ENCODE measurements at regions not wholly inside any gene's neighbourhood (a gene's known extent, or its start where the extent isn't known, plus 50 kb on each side); places are given as distances from the start of the nearest gene placed in this dataset.

DNA sequence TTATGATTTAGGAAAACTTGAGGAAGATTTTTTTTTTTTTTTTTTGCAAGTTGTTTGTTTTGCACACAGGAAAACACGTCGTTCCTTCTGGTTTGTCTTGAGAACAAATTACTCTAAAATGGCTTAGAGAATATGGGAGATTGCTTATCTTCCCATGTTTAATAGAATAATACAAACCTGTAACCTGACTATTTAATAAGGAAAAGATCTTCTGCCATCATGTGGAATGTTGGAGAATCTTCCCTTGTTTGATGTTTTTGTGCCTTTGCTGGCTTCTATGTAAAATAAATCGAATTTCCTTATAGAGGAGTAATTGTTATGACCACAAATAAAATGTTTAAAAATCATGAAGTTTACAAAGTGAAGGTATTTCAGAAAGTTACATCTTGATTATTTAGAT is 818.8 kb downstream of the GATA3 start:
- H3K27ac ChIP-seq (ENCODE audit: low read depth, low read length) = no peak overlapping the region

DNA sequence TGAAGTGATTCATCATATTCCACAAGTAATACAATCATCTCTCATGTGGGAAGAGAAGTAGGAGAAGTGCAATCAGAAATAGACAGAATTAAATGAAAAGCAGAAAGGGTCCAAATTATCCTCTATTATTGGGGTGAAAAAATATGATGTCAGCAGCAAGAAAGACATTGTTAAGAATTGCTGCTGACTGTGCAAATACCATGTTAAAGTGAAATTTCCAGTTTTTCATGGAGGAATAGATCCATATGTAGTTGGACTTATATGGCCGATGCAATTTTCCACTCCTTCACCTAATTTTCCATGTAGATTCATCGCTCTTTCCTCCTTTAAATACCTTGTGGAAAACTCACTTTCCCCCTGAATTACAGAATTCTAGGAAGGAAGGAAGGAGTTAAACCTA is 819.8 kb downstream of the GATA3 start:
- no peak overlapping the region for H3K4me3 ChIP-seq (ENCODE audit: insufficient read depth, low read length, poor library complexity, severe bottlenecking)
- no peaks in the 10 kb centered on the region for H3K9me2 ChIP-seq (replicated peaks; ENCODE audit: insufficient read depth, low read length)
- H3K27me3 ChIP-seq (ENCODE audit: low read length) = no peaks in the 10 kb centered on the region
- no peak overlapping the region for H3K4me2 ChIP-seq (ENCODE audit: low read depth, low read length, poor library complexity, severe bottlenecking)
- H3K9ac ChIP-seq (ENCODE audit: low read length) = no peak overlapping the region
- TF ChIP-seq, protein P1, sequence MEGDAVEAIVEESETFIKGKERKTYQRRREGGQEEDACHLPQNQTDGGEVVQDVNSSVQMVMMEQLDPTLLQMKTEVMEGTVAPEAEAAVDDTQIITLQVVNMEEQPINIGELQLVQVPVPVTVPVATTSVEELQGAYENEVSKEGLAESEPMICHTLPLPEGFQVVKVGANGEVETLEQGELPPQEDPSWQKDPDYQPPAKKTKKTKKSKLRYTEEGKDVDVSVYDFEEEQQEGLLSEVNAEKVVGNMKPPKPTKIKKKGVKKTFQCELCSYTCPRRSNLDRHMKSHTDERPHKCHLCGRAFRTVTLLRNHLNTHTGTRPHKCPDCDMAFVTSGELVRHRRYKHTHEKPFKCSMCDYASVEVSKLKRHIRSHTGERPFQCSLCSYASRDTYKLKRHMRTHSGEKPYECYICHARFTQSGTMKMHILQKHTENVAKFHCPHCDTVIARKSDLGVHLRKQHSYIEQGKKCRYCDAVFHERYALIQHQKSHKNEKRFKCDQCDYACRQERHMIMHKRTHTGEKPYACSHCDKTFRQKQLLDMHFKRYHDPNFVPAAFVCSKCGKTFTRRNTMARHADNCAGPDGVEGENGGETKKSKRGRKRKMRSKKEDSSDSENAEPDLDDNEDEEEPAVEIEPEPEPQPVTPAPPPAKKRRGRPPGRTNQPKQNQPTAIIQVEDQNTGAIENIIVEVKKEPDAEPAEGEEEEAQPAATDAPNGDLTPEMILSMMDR (IDR thresholded peaks at IDR 0.05; ENCODE audit: insufficient read depth, low read length, poor library complexity, severe bottlenecking) = no peak
- no peak for TF ChIP-seq EZH2phosphoT487 (conservative IDR thresholded peaks at IDR 0.05; ENCODE audit: low read length)
- no peak overlapping the region for H2AFZ ChIP-seq (ENCODE audit: low read depth, low read length, severe bottlenecking)
- no peaks in the 10 kb centered on the region for H3K9me3 ChIP-seq (ENCODE audit: insufficient read depth, low read length)
- H3K27ac ChIP-seq (ENCODE audit: low read depth, low read length) = no peak overlapping the region
- no peaks in the 10 kb centered on the region for H3K36me3 ChIP-seq (ENCODE audit: low read length)
- no peaks in the 10 kb centered on the region for H3F3A ChIP-seq (ENCODE audit: insufficient read depth)
- no peaks in the 10 kb centered on the region for H3K79me2 ChIP-seq (ENCODE audit: insufficient read depth, low read length)
- no peaks in the 10 kb centered on the region for H4K20me1 ChIP-seq (ENCODE audit: low read depth, low read length)

More for the DNA sequence above, 818.8 kb downstream of the GATA3 start:
- H3K36me3 ChIP-seq (ENCODE audit: low read length) = no peaks in the 10 kb centered on the region
- no peak overlapping the region for H3K4me2 ChIP-seq (ENCODE audit: low read depth, low read length, poor library complexity, severe bottlenecking)
- no peaks in the 10 kb centered on the region for H3K27me3 ChIP-seq (ENCODE audit: low read length)
- no peak overlapping the region for H2AFZ ChIP-seq (ENCODE audit: low read depth, low read length, severe bottlenecking)
- H3K79me2 ChIP-seq (ENCODE audit: insufficient read depth, low read length) = no peaks in the 10 kb centered on the region
- no peaks in the 10 kb centered on the region for H4K20me1 ChIP-seq (ENCODE audit: low read depth, low read length)
- no peaks in the 10 kb centered on the region for H3K9me2 ChIP-seq (replicated peaks; ENCODE audit: insufficient read depth, low read length)
- no peaks in the 10 kb centered on the region for H3K9me3 ChIP-seq (ENCODE audit: insufficient read depth, low read length)
- TF ChIP-seq, protein P1 (IDR thresholded peaks at IDR 0.05; ENCODE audit: insufficient read depth, low read length, poor library complexity, severe bottlenecking) = no peak
- no peak for TF ChIP-seq EZH2phosphoT487 (conservative IDR thresholded peaks at IDR 0.05; ENCODE audit: low read length)
- H3F3A ChIP-seq (ENCODE audit: insufficient read depth) = no peaks in the 10 kb centered on the region
- no peak overlapping the region for H3K9ac ChIP-seq (ENCODE audit: low read length)
- no peak overlapping the region for H3K4me3 ChIP-seq (ENCODE audit: insufficient read depth, low read length, poor library complexity, severe bottlenecking)

DNA sequence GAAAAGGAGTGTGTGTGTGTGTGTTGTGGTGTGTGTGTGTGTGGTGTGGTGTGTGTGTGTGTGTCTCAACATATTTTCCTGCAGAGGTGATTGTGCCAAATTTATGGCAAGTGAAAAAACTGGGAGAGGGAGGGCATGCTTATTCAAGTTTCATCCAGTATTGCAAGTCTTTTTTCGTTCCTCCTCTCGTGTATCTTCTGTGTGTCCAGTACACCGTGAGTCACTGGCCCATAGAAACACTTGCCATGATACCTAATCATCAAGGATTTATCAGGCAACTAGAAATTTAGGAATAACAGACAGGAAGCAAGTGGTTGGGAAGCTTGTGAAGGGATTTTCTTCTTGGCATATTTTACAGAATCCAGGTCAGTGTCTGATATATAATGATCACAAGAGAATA is 820.5 kb downstream of the GATA3 start:
- H4K20me1 ChIP-seq (ENCODE audit: low read depth, low read length) = no peaks in the 10 kb centered on the region
- no peaks in the 10 kb centered on the region for H3K79me2 ChIP-seq (ENCODE audit: insufficient read depth, low read length)
- H3K27ac ChIP-seq (ENCODE audit: low read depth, low read length) = no peak overlapping the region
- no peaks in the 10 kb centered on the region for H3F3A ChIP-seq (ENCODE audit: insufficient read depth)
- H2AFZ ChIP-seq (ENCODE audit: low read depth, low read length, severe bottlenecking) = no peak overlapping the region
- H3K4me3 ChIP-seq (ENCODE audit: insufficient read depth, low read length, poor library complexity, severe bottlenecking) = no peak overlapping the region
- no peaks in the 10 kb centered on the region for H3K27me3 ChIP-seq (ENCODE audit: low read length)
- H3K9me2 ChIP-seq (replicated peaks; ENCODE audit: insufficient read depth, low read length) = no peaks in the 10 kb centered on the region
- no peak overlapping the region for H3K4me2 ChIP-seq (ENCODE audit: low read depth, low read length, poor library complexity, severe bottlenecking)
- H3K36me3 ChIP-seq (ENCODE audit: low read length) = no peaks in the 10 kb centered on the region
- no peaks in the 10 kb centered on the region for H3K9me3 ChIP-seq (ENCODE audit: insufficient read depth, low read length)
- H3K9ac ChIP-seq (ENCODE audit: low read length) = no peak overlapping the region
- TF ChIP-seq, protein P1 (IDR thresholded peaks at IDR 0.05; ENCODE audit: insufficient read depth, low read length, poor library complexity, severe bottlenecking) = no peak
- no peak for TF ChIP-seq EZH2phosphoT487 (conservative IDR thresholded peaks at IDR 0.05; ENCODE audit: low read length)
